ENCODE measurements at regions not wholly inside any gene's neighbourhood (a gene's known extent, or its start where the extent isn't known, plus 50 kb on each side); places are given as distances from the start of the nearest gene placed in this dataset.
A peak's percentile ranks its signal among the peaks of the same experiment; 100 is the strongest.
"Not testable (repeated sequence)": the region's sequence is repeated elsewhere in the genome, so short reads cannot be mapped to it uniquely, and the experiment has no call there.

GRCh38 chr9:136611606-136612005, 51.1 kb upstream of the EGFL7 start:
- DNase-seq = no peak

DNA sequence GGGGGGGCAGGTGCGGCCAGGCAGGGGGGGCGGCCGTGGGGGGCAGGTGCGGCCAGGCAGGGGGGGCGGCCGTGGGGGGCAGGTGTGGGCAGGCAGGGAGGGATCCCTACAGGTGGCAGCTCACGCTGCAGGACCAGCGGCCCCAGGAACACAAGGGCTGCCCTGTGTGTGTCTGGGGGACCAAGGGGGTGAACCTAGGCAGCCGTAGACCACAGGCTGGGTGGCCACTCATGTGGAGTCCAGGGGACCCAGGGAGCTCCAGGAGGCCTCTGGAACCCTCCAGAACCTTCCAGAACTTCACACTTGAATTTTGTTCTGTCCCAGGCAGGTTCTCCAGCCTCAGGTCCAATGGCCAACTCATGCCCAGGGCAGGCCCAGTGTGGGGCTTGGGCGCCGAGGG, 51.6 kb upstream of the EGFL7 start:
- DNase-seq = no peak

- no peak for DNase-seq
Observed at GRCh38 chr9:136610426-136610825, 52.3 kb upstream of the EGFL7 start.

- peak; percentile 52 for DNase-seq
Observed at GRCh38 chr9:136609838-136610311, 52.8 kb upstream of the EGFL7 start.

- DNase-seq = no peak
Observed at GRCh38 chr9:136609160-136609475, 53.6 kb upstream of the EGFL7 start.

DNA sequence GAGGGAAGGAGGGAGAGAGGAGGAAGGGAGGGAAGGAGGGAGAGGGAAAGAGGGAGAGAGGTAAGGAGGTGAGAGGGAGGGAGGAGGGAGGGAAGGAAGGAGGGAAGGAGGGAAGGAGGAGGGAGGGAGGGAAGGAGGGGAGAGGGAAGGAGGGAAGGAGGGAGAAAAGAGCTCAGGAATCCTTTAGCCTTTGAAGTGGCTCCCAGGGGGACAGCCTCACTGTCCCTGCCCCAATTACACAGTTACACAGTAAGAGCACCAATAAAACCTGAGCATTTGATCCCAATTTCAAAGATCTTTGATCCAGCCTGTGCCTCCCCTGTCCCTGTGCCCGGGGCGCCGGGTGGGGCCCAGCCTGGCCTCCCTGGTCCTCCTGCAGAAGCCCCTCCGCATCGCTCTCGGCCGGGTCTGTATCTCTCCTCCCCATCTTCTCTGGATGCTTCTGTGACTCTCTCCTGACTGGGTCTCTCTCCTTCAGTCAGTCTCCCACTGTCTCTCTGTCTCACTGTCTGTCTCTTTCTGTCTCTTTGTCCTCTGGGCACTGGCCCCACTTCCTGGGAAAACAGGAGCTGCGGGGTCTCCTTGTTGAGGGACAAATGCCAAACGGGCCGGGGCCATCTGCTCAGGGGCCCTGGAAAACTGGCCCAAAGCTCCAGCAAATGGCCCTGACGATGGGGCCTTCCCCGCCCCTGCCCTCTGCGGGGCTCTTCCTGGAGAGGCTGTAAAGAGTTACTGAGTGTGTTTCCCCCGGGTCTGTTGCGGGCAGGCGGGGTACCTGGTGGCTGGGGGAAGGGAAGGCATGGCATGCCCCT, 54.2 kb upstream of the EGFL7 start:
- no peak for DNase-seq

DNA sequence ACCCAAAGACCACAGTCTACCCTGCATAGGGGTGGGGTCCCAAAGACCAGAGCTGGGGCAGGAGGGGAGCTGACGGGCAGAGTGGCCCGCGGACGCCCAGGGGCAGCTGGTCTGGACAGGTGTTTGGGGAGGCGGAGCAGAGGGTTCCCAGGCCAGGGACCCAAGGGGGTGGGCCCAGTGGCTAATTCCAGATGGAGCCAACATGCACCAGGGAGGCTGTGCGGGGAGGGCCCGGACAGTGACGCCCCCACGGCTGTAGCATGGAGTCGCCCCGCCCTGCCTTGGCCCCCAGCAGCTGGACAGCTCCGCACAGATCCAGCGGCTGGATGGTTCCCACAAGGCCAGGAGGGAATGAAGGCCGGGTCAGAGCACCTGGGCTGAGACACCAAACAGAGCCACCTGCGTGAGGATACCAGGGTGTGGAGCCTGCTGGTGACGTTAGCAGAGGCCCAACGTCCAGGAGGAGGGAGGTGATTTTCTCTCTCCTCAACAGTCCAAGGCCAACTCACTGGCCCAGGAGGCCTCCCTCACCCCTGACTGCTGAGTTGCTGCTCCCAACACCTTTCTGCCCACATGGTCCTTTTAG, 55.3 kb upstream of the EGFL7 start:
- no peak for DNase-seq

DNA sequence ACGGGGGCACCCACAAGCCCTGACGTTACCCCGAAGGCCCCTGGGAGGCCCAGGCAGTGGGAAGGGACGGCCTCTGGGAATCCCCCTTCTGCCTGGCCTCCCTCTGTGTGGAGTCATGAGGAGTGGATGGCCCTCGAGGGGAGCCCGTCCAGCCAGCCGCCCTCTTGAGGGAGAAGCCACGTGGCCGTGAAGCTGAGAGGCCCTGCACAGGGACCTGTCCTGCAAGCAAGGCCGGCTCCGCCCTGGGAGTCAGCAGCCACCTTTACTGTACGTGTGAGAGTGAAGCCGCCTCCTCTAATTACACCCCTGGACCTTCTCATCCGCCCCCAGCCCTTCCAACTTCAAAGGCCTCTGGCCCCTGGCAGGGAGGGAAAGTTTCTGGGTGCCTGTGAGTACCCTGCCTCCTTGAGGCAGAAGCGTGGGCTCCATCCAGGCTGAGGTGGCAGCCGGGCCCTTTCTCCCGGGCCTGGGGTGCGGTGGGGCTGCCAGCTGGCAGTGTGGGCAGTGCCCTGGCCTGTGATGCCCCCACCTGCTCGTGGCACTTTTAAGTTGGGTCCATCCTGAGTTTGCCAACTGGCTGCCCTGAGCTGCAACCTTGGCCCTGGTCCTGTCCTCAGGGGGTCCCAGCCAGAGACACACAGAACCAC, 55.9 kb upstream of the EGFL7 start:
- no peak for DNase-seq

GRCh38 chr9:136605988-136606660, 56.6 kb upstream of the EGFL7 start:
- no peak for DNase-seq

GRCh38 chr9:136604823-136605525, 57.7 kb upstream of the EGFL7 start:
- DNase-seq = no peak

- DNase-seq = no peak
Observed at GRCh38 chr9:136603901-136604814, 58.3 kb upstream of the NOTCH1 start.

GRCh38 chr9:136603216-136603615, 57.4 kb upstream of the NOTCH1 start:
- DNase-seq = no peak

- DNase-seq = no peak
Observed at GRCh38 chr9:136602193-136602885, 56.5 kb upstream of the NOTCH1 start.

- DNase-seq = not testable (repeated sequence)
Observed at GRCh38 chr9:136601250-136601973, 55.6 kb upstream of the NOTCH1 start.

- no peak for DNase-seq
Observed at GRCh38 chr9:136599811-136600660, 54.2 kb upstream of the NOTCH1 start.

GRCh38 chr9:136599074-136599531, 53.3 kb upstream of the NOTCH1 start:
- DNase-seq = no peak

GRCh38 chr9:136598390-136599073, 52.7 kb upstream of the NOTCH1 start:
- DNase-seq = not testable (repeated sequence)

- no peak for DNase-seq
Observed at GRCh38 chr9:136597965-136598364, 52.1 kb upstream of the NOTCH1 start.
